ENCODE measurements at regions not wholly inside any gene's neighbourhood (a gene's known extent, or its start where the extent isn't known, plus 50 kb on each side); places are given as distances from the start of the nearest gene placed in this dataset.

DNA sequence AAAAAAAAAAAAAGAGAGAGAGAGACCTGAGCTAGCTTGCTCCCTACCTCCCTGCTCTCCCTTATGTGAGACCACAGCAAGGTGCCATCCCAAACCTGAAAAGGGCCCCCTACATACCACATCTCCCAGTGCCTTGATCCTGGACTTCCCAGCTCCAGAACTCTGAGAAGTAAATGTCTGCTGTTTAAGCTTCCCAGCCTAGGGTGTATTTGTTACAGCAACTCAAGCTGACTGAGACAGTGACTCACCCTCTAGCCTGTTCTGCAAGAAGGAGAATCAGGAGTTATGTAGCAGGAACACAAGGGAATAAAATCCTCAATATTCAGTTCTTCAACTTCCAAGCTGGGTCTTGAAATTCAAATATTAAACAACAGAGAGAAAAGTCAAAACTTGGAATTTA, 52.1 kb upstream of the TMEM72 start:
- no peak for DNase-seq

DNA sequence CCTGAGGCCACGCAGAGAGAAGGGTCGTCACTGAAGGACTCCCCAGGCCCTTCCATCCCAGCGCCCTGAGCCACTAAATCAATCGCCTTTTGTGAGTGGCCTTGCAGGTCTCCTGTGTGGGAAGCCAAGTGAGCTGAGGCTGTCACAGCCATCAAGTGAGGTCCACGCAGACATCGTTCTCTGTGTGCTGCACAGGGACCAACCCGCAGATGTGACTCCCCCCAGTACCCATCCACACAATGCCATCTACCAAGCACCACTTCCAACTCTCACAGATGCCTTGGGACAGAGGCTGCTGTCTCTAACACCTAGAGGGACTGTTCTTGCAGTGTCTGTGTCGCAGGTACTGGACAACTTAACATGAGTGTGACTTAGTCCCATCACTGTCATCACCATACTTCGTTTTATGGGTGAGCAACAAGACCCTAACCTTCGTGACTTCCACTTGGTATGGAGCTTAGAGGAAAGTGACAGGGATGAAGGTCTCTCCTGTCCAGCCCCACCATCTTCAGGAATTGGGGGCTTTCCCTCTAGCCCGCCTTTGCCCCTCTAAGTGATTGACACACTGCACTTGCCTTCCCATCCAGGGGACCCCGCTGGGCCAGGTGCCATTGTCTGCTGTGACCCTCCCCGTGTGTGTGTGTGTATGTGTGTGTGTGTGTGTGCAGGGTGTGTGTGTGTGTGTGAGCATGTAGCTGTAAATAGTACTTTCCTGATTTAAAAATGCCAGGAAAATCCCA, 51.4 kb upstream of the TMEM72 start:
- no peak for DNase-seq

GRCh38 chr10:44860811-44861736, 50.1 kb upstream of the TMEM72 start:
- DNase-seq: no peak

Data from stimulated activated CD4-positive, alpha-beta T cell treated with anti-CD3 and anti-CD28 coated beads, Interleukin-2, amount 100 ng/mL, for 48 hours (primary cell).